ENCODE measurements at regions not wholly inside any gene's neighbourhood (a gene's known extent, or its start where the extent isn't known, plus 50 kb on each side); places are given as distances from the start of the nearest gene placed in this dataset.

- TF ChIP-seq CTCF (IDR thresholded peaks at IDR 0.05) (no peak), POLR2A (IDR thresholded peaks at IDR 0.05) (no peak)
These were observed 57.1 kb upstream of the BTN3A2 start for GRCh38 chr6:26307850-26308249.
